K562 (cell line): ENCODE measurements at regions not wholly inside any gene's neighbourhood (a gene's known extent, or its start where the extent isn't known, plus 50 kb on each side); places are given as distances from the start of the nearest gene placed in this dataset.

ENCODE experiments used
- ARID1B ChIP-seq: fragments of 450-650 bp; IDR thresholded peaks from 2 replicates; pipeline ENCODE4 v1.6.1; 2016; ENCODE audit warnings: antibody characterized with exemption, mild to moderate bottlenecking, inconsistent platforms
- CBFB ChIP-seq: sonication (generic); formaldehyde crosslinking; IDR thresholded peaks from 2 replicates; pipeline ENCODE4 v1.4.0; 2020; ENCODE audit warnings: mild to moderate bottlenecking, missing genetic modification reagents
- CTBP1 ChIP-seq: fragments of 450-650 bp; IDR thresholded peaks from 2 replicates; pipeline ENCODE4 v1.6.1; 2016; ENCODE audit warnings: borderline replicate concordance
- DMBX1 ChIP-seq: fragments of 250-450 bp; sonication (Bioruptor Pico); IDR thresholded peaks from 2 replicates; pipeline ENCODE4 v1.8.0; 2022; ENCODE audit warnings: inconsistent platforms, mild to moderate bottlenecking, moderate library complexity, borderline replicate concordance
- DPF2 ChIP-seq: fragments of 450-650 bp; IDR thresholded peaks from 2 replicates; pipeline ENCODE4 v1.6.1; 2016
- EP300 ChIP-seq: IDR thresholded peaks from 2 replicates; pipeline ENCODE4 v1.6.1; 2012; ENCODE audit warnings: low read length, improper control_type of control experiment
- HDAC1 ChIP-seq, 2 experiments: fragments of 450-650 bp; IDR thresholded peaks; 2 replicates each; pipeline ENCODE4 v1.6.1; 2016 to 2017; ENCODE audit warnings: inconsistent platforms in 1 of 2, mild to moderate bottlenecking in 1 of 2, moderate library complexity in 1 of 2
- HLTF ChIP-seq: fragments of 450-650 bp; IDR thresholded peaks from 2 replicates; pipeline ENCODE4 v1.6.1; 2016
- JUND ChIP-seq, 2 experiments: IDR thresholded peaks; 2 replicates in 1 of 2; 3 replicates in 1 of 2; pipeline ENCODE4 v1.6.1; 2011; ENCODE audit warnings: borderline replicate concordance in 2 of 2, low read depth in 2 of 2, low read length in 2 of 2, improper control_type of control experiment in 1 of 2, missing biosample characterization in 1 of 2, missing genetic modification characterization in 1 of 2, missing genetic modification reagents in 1 of 2
- LEF1 ChIP-seq: fragments of 450-650 bp; IDR thresholded peaks from 2 replicates; pipeline ENCODE4 v1.6.1; 2016; ENCODE audit warnings: mild to moderate bottlenecking
- MEF2A ChIP-seq: IDR thresholded peaks from 2 replicates; pipeline ENCODE4 v1.6.1; 2011; ENCODE audit warnings: low read depth, mild to moderate bottlenecking, low read length, moderate library complexity; ENCODE audit not compliant: control insufficient read depth
- MTA3 ChIP-seq: fragments of 450-650 bp; formaldehyde crosslinking; IDR thresholded peaks from 2 replicates; pipeline ENCODE4 v1.6.1; 2017; ENCODE audit warnings: mild to moderate bottlenecking, borderline replicate concordance
- MYNN ChIP-seq, 2 experiments: sonication (generic); formaldehyde crosslinking in 1 of 2; IDR thresholded peaks; 2 replicates each; pipeline versions ENCODE4 v1.5.0 to v1.6.1; 2016 to 2020; ENCODE audit warnings: antibody characterized with exemption in 1 of 2, missing genetic modification reagents in 1 of 2
- NCOR1 ChIP-seq: fragments of 450-650 bp; IDR thresholded peaks from 2 replicates; pipeline ENCODE4 v1.6.1; 2016; ENCODE audit warnings: mild to moderate bottlenecking, moderate library complexity
- RCOR1 ChIP-seq, 2 experiments: IDR thresholded peaks; 2 replicates each; pipeline ENCODE4 v1.6.1; 2012; ENCODE audit warnings: low read depth in 2 of 2, low read length in 2 of 2, borderline replicate concordance in 1 of 2, improper control_type of control experiment in 1 of 2
- SMARCE1 ChIP-seq: fragments of 450-650 bp; IDR thresholded peaks from 2 replicates; pipeline ENCODE4 v1.7.1; 2016; ENCODE audit warnings: mild to moderate bottlenecking
- SOX6 ChIP-seq: fragments of 450-650 bp; IDR thresholded peaks from 2 replicates; pipeline ENCODE4 v1.6.1; 2014; ENCODE audit warnings: mild to moderate bottlenecking
- TAL1 ChIP-seq: fragments of 450-650 bp; IDR thresholded peaks from 2 replicates; pipeline ENCODE4 v1.6.1; 2016; ENCODE audit warnings: mild to moderate bottlenecking
- TBL1XR1 ChIP-seq, 2 experiments: IDR thresholded peaks; 2 replicates each; pipeline ENCODE4 v1.6.1; 2012; ENCODE audit warnings: improper control_type of control experiment in 2 of 2, low read length in 2 of 2, mild to moderate bottlenecking in 1 of 2
- TCF3 ChIP-seq: sonication (generic); formaldehyde crosslinking; IDR thresholded peaks from 2 replicates; pipeline ENCODE4 v1.4.0; 2020; ENCODE audit warnings: mild to moderate bottlenecking, missing genetic modification reagents
- VEZF1 ChIP-seq: fragments of 200-800 bp; sonication (Bioruptor generic); IDR thresholded peaks from 2 replicates; pipeline ENCODE4 v1.6.1; 2017; ENCODE audit warnings: missing genetic modification characterization, missing compliant biosample characterization
- ZBED1 ChIP-seq: IDR thresholded peaks from 2 replicates; pipeline ENCODE4 v1.6.1; 2014
- ZBTB11 ChIP-seq, 3 experiments: fragments of 200-800 bp in 1 of 3; fragments of 250-450 bp in 1 of 3; fragments of 450-650 bp in 1 of 3; sonication (Bioruptor Pico) in 1 of 3; sonication (Bioruptor generic) in 1 of 3; formaldehyde crosslinking in 1 of 3; IDR thresholded peaks; 2 replicates each; pipeline versions ENCODE4 v1.6.1 to v1.8.0; 2016 to 2022; ENCODE audit warnings: mild to moderate bottlenecking in 2 of 3, missing genetic modification characterization in 2 of 3, missing compliant biosample characterization in 1 of 3, moderate library complexity in 1 of 3
- ZNF121 ChIP-seq: sonication (generic); formaldehyde crosslinking; conservative IDR thresholded peaks from 2 replicates; pipeline ENCODE4 v1.8.0; 2022; ENCODE audit warnings: missing genetic modification reagents
- ZNF175 ChIP-seq: fragments of 200-800 bp; sonication (Bioruptor generic); IDR thresholded peaks from 2 replicates; pipeline ENCODE4 v1.6.1; 2016; ENCODE audit warnings: low read depth, mild to moderate bottlenecking, missing genetic modification characterization, missing compliant biosample characterization

GRCh38 chr3:4225005-4225471 lies 78.1 kb upstream of the SETMAR start (continued):
- TF ChIP-seq JUND (IDR thresholded peaks at IDR 0.05; ENCODE audit: borderline replicate concordance, low read depth, low read length) (peak; percentile 51; the same call in 1 of the 2 replicates), JUND (tag; IDR thresholded peaks at IDR 0.05; ENCODE audit: borderline replicate concordance, low read depth, low read length) (peak; percentile 49; the same call in 1 of the 3 replicates), SOX6 (peak; percentile 90), ZNF175 (0 out of 2 replicates have a peak, but pooled peaks have one; percentile 42), HDAC1 (IDR thresholded peaks at IDR 0.05) (peak in 1 of 2 experiments; percentile 35; a peak in 1 of 4 replicates), ARID1B (peak; percentile 98), ZBTB11 (CRISPR knock-in tag; IDR thresholded peaks at IDR 0.05) (peak in 1 of 3 experiments; percentile 63; a peak in 1 of 6 replicates), RCOR1 (IDR thresholded peaks at IDR 0.05; ENCODE audit: borderline replicate concordance in 1 of 2, low read depth in 2 of 2, low read length in 2 of 2) (peak in 1 of 2 experiments; percentile 94; a peak in 3 of 4 replicates), CTBP1 (peak; percentile 96), DMBX1 (0 out of 2 replicates have a peak, but pooled peaks have one; percentile 55), ZBED1 (no peak), MTA3 (peak; percentile 60; the same call in 1 of the 2 replicates), TBL1XR1 (IDR thresholded peaks at IDR 0.05; ENCODE audit: low read length in 2 of 2) (peak in 1 of 2 experiments; percentile 57; a peak in 1 of 4 replicates), MEF2A (peak; percentile 45; the same call in 1 of the 2 replicates), SMARCE1 (peak; percentile 95), CBFB (CRISPR knock-in tag) (no peak), ZNF121 (CRISPR knock-in tag) (no peak), TCF3 (CRISPR knock-in tag) (peak; percentile 97), HLTF (no peak), NCOR1 (peak; percentile 92), MYNN (IDR thresholded peaks at IDR 0.05) (peak; percentile 28; the same call in 1 of the 2 replicates), MYNN (CRISPR knock-in tag; IDR thresholded peaks at IDR 0.05) (no peak), DPF2 (peak; percentile 97), VEZF1 (peak; percentile 11; the same call in 1 of the 2 replicates), EP300 (peak; percentile 97), LEF1 (peak; percentile 78; the same call in 1 of the 2 replicates), TAL1 (peak; percentile 98)
